ENCODE measurements at regions not wholly inside any gene's neighbourhood (a gene's known extent, or its start where the extent isn't known, plus 50 kb on each side); places are given as distances from the start of the nearest gene placed in this dataset.

GRCh38 chr4:20580907-20581306 lies 119.4 kb upstream of the PACRGL start:
- no peak for TF ChIP-seq GPN1 (CRISPR knock-in tag; IDR thresholded peaks at IDR 0.05; ENCODE audit: borderline replicate concordance)
- no peak for TF ChIP-seq FOXA3 (CRISPR knock-in tag; IDR thresholded peaks at IDR 0.05)
- no peak for TF ChIP-seq ZNF660 (CRISPR knock-in tag; IDR thresholded peaks at IDR 0.05; ENCODE audit: borderline replicate concordance, low read depth)
- no peak for TF ChIP-seq ZSCAN20 (CRISPR knock-in tag; IDR thresholded peaks at IDR 0.05; ENCODE audit: borderline replicate concordance)
